ENCODE measurements at regions not wholly inside any gene's neighbourhood (a gene's known extent, or its start where the extent isn't known, plus 50 kb on each side); places are given as distances from the start of the nearest gene placed in this dataset.
"Not testable (repeated sequence)": the region's sequence is repeated elsewhere in the genome, so short reads cannot be mapped to it uniquely, and the experiment has no call there.

DNA sequence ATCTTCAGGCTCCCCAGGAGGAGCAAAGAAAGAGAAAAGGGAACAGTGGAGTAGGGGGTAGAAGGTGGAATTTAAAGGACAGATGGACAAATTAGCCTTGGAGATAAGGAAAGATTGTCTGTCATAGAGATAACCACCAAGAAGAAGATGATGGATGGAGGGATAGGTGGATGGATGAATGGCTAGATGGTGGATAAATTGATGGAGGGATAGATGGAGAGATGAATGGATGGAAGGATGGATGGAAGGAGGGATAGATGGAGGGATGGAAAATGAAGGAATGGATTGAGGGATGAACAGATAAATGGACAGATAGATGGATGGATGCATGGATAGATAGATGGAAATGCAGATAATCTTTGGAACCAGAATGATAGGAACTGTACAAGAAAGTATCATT is 102.8 kb downstream of the TNFAIP3 start:
- DNase-seq: no peak

DNA sequence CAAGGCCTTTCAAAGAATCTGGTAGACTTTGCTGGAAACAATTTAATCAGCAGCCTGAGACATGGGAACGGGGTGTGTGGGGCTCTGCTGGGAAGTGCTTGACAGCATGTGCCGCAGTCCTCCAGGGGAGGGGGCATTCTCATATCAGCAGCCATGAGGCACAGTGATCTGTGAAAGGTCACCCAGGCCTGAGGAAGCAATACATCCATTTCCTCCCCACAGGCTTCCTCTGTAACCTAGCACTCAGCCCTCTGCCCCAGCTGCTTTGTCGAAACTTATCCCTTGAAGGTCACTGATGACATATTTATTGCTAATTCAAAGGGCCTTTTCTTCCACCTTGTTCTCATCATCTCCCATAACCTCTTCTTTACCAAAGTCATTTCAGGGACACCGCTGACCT is 103.3 kb downstream of the TNFAIP3 start:
- no peak for DNase-seq

DNA sequence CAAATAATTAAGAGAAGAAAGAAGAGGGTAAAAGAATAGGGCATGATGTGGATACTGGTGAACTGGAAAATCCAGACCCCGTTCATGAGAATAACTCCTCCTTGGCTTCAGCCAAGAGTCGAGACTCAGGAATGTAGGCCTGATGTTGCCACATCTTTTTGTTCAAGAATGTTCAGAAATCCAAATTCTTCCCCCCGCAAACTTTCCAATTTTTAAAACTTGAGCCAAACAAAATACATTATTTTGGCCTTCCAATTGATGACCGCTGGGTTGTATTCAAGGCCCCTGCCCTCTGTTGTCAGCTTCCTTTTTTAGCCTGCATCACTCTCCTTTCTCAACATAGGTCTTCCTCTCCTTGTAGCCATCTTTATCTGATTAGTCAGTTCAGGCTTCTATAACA is 106.1 kb downstream of the TNFAIP3 start:
- DNase-seq: no peak

DNA sequence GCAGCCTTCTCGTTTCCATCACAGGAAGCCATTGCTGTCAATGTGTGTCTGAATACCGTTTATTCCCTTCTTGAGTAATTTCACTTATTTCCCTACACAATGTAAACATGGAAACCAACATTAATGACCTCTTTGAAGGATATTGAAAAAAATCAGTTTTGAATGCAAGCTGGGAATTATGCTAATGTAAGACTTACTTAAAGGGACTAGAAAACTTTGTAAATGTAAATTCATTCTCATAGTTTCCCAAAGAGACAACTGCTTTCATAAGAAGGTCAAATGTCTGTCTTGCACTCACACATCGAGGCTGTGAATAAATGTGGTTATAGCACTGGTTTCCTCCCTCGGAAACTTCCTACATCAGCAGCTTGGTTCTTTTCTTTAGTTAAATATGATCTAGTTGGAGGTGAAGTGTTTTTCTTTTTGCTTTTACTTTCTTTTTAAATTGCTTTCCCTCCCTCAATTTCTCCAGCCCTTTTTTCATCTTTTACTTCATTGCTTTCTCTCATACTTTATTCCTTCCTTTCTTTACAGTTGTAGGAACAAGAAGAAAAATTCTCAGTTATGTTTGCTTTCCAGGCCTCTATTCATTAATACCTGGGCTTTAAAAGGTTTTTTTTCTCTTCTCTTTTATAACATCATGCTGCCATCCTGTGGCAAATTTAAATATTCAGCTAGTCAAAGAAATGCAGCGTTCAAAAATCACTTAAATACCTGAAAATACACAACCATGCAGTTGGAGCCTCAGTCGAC is 108.3 kb downstream of the TNFAIP3 start:
- DNase-seq: no peak

DNA sequence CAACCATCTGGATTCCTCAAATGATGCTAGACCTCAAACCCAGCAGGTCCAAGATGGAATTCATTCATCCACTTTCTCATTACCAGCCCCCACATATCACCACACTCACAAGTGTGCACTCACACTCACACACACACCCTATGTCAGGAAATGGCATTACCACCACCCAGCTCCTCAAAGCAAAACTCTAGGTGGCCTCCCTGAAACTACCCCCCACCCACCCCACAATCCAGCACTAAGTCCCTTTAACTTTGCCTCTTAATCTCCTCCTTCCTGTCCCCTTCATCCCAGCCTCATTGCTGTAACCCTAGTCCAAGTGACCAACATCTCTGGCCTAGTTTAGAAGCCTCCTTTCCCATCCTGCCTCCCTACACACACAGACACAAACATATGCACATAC is 109.4 kb downstream of the TNFAIP3 start:
- no peak for DNase-seq

DNA sequence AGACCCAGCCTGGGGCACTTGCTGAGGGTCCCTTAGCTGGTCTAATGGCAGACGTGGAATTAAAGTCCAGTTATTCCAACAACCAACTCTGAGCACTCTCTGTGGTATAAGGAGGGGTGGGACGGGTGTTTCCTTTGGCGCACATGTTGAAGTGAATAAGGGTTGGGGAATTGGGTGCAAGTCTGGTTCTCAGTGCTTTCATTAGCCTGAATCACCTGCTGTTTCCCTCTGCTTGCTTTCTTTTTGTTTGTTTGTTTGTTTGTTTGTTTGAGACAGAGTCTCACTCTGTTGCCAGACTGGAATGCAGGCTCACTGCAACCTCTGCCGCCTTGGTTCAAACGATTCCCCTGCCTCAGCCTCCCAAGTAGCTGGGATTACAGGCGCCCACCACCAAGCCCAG is 110.1 kb downstream of the TNFAIP3 start:
- DNase-seq: no peak

DNA sequence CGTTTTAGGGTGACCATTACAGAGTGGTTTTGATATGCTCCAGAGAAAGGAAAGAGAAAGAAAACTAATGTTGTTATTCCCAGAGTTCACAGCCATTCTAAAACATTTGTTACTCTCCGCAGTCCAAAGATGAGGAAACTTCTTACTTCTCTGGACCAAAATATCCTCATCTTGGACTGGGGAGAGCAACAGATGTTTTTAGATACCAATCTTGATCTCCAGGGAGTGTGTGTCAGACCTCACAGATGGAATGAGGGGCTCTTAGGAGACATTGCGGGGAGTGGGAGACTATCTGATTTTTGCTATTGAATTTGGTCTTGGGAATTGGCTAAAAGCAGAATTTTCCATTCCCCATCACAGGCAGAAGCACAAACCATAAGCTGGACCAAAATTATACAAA is 110.8 kb downstream of the TNFAIP3 start:
- DNase-seq: no peak

DNA sequence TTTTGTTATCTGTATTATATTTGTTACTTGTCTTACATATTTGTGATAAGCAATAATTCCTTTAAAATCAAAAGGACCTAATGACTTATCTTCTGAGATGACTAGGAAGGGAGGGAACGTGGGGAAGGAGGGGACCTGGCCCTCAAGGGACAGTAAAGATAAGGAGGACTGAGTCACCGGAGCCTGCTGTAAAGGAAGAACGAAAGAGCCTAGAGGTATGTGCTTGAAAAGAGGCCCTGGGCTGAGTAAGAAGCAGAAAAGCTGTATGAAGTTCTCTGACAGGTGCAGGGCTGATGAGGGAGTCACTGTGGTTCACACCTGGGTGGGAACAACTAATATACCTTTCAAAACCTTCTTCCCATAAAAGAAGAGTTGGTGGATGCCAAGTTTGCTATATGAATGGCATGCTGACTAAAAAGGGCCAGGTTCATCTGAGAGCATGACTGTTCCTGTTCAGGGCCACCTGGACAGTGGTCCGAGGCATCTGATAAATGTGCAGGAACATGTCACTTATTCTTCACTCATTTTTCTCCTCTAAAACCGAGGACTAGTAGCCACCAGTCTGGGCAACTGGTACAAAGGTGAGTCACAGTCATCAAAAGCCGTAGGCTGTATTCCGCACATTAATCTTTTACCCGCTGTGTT is 111.3 kb downstream of the TNFAIP3 start:
- no peak for DNase-seq

DNA sequence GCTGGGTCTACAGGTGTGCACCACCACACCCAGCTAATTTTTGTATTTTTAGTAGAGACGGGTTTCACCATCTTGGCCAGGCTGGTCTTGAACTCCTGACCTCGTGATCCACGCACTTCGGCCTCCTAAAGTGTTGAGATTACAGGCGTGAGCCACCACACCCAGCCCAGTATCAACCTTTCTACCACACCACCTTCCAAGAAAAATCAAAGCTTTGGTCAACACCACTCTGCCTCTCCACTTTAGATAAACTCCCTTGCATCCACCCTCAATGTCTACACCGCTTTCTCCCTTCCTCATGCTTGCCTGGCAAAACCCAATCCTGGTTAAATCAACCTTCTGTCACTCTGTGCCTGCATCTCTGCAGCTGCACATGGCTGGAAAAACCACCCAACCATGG is 112.2 kb downstream of the TNFAIP3 start:
- not testable (repeated sequence) for DNase-seq

DNA sequence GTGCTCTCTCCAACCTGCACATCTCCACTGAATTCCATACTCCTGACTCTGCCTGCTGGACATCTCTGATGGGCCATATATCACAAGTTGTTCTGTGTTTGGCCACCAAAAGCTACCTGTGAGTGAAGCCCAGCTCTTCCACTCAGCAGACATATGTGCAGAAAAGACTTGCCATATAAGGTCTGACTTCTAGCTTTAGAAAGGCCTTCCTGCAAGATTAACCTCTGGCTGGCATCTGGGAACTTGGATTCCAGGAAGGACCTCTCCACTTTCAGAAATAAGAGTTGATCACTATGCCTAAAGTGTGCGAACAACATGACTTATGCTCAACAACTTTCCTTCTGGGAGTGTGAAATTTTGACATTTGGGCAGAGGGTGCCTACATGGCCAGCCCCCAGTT is 113.7 kb downstream of the TNFAIP3 start:
- DNase-seq: no peak

DNA sequence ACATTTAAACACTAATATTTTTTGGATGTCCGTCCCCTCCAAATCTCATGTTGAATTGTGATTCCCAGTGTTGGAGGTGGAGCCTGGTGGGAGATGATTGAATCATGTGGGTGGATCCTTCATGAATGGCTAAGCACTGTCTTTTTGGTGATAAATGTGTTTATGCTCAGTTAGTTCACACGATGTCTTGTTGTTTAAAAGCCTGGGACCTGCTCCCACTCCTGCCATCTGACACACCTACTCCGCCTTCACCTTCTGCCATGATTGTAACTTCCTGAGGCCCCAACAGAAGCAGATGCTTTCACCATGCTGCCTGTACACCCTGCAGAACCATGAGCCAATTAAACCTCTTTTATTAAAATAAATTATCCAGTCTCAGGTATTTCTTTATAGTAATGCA is 114.7 kb downstream of the TNFAIP3 start:
- no peak for DNase-seq

DNA sequence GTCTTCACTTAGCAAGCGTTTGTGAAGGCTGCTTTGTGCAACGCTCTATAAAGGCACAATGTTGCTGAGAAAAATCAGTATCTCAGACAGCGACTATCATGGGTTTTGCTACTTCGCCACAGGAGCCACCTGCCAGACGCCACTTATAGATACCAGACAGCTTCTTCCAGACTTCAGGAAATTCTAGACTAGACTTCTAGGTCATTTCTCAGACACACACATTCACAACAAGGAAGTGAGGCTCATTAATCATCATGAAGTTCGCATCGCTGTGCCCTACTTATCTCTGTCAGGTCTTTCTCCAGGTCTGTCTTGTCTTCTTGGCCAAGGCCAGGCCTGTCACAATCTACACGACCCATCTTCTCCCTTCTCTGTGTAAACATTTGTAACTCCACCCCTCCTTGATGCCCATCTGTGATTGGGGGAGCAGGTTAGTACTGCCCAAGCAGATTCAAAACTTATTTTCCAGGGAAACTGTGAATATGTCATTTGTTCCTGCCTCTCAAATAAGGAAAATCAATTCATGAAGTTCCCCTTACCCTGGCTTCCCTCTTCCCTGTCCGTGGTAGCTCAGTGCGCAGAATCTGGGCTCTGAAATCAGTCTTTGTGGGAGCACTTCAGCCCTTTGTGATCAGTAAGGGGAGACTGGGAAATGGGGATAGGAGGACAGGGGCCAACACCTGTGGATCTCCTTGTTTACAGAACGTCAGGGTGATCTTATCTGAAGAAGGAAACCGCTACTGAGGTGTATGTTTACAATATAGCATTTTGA is 115.5 kb downstream of the TNFAIP3 start:
- no peak for DNase-seq

DNA sequence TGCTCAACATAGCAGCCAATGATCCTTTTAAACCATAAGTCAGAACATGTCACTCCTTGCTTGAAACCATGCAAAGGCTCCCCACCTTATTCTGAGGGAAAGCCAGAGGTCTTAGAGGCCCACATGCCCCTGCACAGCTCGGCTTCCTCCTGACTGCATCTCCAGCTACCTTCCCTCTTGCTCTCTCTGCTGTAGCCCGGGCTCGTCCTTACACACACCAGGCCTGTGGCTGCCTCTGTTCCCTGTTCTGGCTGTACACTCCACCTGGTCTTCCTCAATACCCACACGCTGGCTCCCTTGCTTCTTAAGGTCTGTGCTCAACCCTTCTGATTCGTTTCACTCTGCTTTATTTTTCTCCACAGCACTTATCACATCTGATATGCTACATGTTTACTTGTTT is 116.2 kb downstream of the TNFAIP3 start:
- no peak for DNase-seq

DNA sequence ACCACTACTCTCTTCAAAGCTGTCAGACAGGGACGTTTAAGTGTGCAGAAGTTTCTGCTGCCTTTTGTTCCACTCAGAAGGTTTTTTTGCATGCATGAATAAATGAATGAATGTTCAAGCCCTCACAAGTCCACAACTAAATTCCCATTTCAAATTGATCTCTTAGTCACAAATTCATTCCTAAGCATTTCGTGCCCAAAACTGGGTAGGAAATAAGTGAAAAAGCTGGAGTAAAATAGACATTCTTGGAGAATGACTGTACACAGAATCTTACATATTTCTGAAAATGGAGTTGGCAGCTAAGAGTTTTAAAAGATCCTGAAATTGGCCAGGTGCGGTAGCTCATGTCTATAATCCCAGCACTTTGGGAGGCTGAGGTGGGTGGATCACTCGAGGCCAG is 117.6 kb downstream of the PERP start:
- DNase-seq: no peak

DNA sequence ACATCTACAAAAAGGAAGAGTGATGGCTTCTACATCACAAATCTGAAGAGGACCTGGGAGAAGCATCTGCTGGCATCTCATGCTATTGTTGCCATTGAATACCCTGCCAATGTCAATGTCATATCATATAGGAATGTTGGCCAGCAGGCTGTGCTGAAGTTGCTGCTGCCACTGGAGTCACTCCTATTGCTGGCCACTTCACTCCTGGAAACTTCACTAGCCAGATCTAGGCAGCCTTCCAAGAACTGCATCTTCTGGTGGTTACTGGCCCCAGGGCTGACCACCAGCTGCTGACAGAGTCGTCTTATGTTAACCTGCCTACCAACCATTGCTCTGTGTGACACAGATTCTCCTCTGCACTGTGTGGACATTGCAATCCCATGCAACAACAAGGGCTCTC is 111.8 kb downstream of the PERP start:
- no peak for DNase-seq

DNA sequence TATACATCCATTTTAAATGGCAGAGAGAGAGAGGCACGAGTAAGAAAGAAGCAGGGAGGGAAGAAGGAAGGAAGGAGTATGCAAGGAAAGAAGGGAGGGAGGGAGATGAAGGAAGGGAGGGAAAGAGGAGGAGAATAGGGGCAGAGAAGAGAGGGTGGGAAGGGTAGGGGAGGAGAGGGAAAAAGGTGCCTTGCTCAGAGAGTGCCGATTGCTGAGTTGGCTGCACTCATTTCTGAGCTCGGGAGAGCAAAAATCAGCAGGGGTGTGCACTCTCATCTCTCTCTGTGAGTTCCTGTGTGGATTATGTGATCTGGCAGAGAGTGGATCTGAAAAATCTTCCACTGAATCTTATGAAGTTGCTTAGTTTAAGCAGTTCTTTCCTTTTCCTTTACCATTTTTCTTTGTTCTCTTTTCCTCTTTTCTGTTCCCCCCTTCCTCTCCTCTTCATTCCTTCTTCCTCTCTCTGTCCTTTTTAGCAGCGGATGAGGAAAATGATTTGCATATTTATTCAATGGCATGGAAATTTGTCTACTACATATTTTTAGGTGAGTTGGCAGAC is 108.7 kb downstream of the PERP start:
- DNase-seq: no peak

DNA sequence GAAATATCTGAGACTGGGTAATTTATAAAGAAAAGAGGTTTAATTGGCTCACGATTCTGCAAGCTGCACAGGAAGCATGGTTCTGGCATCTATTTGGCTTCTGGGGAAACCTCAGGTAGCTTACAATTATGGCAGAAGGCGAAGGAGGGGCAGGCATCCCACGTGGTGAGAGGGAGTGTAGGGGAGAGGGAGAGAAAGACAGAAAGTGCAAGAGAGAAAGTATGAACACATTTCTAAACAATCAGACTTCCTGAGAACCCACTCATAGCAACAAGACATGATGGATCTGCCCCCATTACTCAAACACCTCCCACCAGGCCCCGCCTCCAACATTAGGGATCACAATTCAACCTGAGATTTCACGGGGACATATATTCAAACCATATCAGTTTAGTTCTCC is 107.4 kb downstream of the PERP start:
- DNase-seq: no peak

DNA sequence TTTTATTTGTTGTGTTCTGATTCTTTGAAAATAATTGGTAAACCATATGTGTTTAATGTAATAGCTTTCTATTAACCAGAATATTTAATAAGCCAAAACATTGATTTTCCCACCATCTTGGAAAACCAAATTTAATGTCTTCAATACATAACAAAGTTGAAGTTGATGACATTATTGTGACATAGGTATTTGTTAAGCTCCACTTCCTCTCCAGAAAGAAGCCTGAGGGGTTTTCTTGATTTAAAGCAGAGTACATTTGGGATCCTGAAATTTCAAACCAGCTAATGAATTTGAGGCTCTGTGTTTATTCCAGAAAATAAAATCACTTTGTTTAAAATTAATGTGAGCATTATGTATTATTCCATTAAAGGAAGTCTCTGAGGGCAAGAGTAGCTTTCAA is 106.3 kb downstream of the PERP start:
- DNase-seq: no peak

DNA sequence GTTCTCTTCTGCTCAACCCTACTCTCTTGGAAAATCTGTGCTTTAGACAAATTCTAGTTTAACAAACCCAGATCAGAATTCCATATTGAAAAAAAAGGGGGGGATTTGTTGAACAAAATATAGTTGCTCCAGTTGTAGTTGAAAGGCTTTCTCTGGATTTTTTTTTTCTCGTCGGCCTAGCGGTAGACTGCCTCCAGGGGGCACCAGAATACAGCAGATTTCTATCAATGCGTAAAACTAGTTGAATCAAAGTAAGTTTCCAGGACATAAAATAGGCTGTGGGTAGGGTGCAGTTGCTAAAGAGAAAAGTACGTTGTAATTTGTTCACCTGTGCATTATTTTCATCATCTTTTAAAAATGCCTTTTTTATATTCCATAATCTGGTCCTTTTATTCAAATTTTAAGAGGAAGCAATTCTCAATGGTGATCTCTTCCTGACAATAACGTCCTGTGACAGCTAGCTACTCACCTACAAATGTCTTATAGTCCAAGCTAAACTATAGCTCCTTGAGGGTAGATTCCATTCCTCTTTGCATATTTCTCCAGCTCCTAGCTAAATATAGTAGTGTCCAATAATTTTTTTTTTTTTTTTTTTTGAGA is 105.4 kb downstream of the PERP start:
- DNase-seq: peak; percentile 67

DNA sequence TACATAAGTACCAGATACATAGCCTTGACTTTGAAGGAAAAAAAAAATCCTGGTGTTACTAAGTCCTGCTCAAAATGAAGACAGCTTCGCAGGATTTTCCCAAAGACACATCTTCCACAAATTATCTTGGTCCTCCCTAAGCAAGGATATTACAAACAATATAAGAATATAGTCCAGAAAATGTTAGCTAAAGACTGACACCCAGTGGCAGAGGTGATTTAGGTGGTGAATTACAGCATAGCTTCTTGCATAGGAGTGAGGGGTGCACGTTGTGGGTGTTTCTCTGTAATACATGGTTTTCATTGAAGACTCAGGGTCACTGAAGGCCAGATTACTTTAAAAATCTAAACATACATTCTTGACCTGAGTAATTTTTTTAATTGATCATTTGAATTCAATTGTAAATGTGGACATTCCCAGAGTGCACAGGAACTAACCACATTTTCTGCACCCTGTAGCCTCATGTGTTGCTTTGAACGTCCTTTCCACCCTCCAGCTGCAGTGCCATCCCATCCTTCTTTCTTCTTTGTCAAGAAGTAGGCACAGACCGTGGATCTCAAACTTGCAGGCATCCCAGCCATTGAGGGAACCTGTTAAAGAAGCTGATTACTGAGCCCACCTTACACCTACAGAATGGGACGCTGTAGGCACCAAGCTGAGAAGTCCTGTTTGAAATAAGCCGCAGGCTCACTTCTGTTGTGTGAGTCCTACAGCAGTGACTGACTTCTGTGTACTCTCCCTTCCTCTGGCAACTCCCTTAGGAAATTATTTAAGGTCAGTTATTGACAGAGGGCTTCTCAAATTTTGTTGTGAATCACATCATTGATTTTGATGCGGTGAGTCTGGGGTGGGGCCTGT is 102.6 kb downstream of the PERP start:
- DNase-seq: peak; percentile 66

DNA sequence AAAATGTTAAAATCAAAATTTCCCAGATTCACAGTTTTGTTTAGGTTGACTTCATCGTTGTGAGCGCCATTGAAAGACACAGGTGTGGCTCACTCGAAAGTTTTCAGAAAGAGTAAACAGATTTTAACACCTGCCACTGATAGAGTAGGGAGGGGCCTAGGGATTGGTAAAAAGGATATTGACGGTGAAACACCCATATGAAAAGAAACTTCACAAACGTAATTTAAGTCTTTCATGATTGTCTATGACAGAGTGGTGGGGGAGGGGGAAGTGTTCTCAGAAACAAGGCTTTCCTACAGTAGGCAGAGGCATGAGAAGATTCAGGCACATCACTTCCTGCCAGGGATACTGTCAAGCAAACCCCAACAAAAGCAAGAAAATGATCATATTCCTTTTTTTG is 101.4 kb downstream of the PERP start:
- no peak for DNase-seq

DNA sequence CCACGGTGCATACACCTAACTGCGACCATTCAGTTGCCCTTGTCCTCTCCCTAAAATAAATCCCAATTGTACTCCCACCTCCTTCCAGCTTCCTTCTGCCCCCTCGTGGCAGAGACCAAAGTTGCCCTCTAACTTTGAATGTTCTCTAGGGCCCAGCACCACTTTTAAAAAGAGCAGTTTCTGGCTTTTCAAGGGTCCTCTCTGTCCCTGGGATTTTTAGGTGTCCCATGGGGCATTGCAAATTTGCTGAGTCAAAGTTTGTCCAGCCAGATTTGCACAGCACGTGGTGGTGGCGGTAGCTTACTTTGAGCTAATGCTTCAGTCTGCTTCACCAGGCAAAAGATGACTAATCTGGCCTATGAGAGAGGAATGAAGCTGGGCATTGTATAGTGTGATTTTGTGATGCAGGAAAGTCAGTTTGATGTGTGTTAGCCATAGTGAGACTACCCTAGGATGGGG is 100.2 kb downstream of the PERP start:
- peak; percentile 71 for DNase-seq

Measured in NCI-H82 (cell line).